ENCODE measurements at regions not wholly inside any gene's neighbourhood (a gene's known extent, or its start where the extent isn't known, plus 50 kb on each side); places are given as distances from the start of the nearest gene placed in this dataset.

GRCh38 chr19:31421856-31422255 lies 72.6 kb upstream of the TSHZ3 start:
- Histone ChIP-seq H3K27me3 (ENCODE audit: low read depth) (peaks cover 4% of the 10 kb centered on the region), H3K4me3 (no peak overlapping the region), H3K27ac (no peak overlapping the region), H3K4me1 (no peaks in the 10 kb centered on the region), H3K36me3 (no peaks in the 10 kb centered on the region), H3K9me3 (no peaks in the 10 kb centered on the region)
- no peak for ATAC-seq
- intact Hi-C loops (cut with DNase I): no loop called here
- DNase-seq: no peak
- TF ChIP-seq, protein P1, sequence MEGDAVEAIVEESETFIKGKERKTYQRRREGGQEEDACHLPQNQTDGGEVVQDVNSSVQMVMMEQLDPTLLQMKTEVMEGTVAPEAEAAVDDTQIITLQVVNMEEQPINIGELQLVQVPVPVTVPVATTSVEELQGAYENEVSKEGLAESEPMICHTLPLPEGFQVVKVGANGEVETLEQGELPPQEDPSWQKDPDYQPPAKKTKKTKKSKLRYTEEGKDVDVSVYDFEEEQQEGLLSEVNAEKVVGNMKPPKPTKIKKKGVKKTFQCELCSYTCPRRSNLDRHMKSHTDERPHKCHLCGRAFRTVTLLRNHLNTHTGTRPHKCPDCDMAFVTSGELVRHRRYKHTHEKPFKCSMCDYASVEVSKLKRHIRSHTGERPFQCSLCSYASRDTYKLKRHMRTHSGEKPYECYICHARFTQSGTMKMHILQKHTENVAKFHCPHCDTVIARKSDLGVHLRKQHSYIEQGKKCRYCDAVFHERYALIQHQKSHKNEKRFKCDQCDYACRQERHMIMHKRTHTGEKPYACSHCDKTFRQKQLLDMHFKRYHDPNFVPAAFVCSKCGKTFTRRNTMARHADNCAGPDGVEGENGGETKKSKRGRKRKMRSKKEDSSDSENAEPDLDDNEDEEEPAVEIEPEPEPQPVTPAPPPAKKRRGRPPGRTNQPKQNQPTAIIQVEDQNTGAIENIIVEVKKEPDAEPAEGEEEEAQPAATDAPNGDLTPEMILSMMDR (IDR thresholded peaks at IDR 0.05): no peak

DNA sequence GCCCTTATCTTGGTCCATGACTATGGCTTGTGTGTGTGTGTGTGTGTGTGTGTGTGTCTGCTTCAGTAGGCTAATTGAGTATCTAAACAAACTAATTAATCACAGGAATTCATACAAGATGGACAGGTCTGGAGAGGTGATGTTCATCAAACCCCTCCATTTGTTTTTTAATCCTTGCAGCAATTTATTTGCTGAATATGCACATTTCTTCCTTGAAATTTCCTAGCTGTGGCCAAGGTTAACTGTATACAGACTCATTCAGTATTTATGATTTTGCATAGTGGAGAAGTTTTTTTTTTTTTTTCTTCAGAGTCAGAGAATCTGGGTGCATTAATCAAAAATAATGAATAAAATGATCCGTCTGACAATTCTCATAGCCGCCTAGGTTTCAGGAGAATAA lies 74.7 kb upstream of the TSHZ3 start:
- Histone ChIP-seq H3K4me3 (no peak overlapping the region), H3K27ac (no peak overlapping the region), H3K36me3 (no peaks in the 10 kb centered on the region), H3K4me1 (no peaks in the 10 kb centered on the region), H3K27me3 (ENCODE audit: low read depth) (peaks cover 4% of the 10 kb centered on the region), H3K9me3 (no peaks in the 10 kb centered on the region)
- intact Hi-C loops (cut with DNase I): no loop called here
- TF ChIP-seq, protein P1 (IDR thresholded peaks at IDR 0.05): no peak
- ATAC-seq (no peak), DNase-seq (no peak)

GRCh38 chr19:31424861-31425620 lies 75.8 kb upstream of the TSHZ3 start:
- Histone ChIP-seq H3K27me3 (ENCODE audit: low read depth) (peaks cover 4% of the 10 kb centered on the region), H3K4me1 (no peaks in the 10 kb centered on the region), H3K4me3 (peak overlapping the region; percentile 3), H3K36me3 (no peaks in the 10 kb centered on the region), H3K27ac (no peak overlapping the region), H3K9me3 (no peaks in the 10 kb centered on the region)
- TF ChIP-seq, protein P1 (IDR thresholded peaks at IDR 0.05): no peak
- intact Hi-C loops (cut with DNase I): no loop called here
- DNase-seq (no peak), ATAC-seq (no peak)

DNA sequence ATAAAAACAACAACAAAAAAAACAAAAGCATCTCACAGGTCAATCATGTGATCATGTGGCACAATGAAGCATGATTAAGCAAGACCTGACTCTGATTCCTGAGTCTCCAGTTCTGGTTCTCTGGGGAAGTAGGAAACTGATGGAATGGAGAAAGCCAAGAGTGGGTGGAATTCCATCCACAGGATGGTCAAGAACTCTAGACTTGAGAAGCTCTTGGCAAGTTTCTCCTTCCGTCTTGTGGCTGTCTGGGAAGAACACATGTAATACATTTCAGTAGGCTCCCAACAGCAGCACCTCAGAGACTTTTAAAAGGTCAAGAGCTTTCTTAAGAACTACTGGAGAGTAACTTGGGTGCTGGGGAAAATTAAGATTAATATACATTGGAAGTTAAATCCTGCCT lies 78.6 kb upstream of the TSHZ3 start:
- H3K9me3 ChIP-seq: no peaks in the 10 kb centered on the region
- no peaks in the 10 kb centered on the region for H3K36me3 ChIP-seq
- no peak for DNase-seq
- H3K4me1 ChIP-seq: no peaks in the 10 kb centered on the region
- TF ChIP-seq, protein P1 (IDR thresholded peaks at IDR 0.05): no peak
- intact Hi-C loops (cut with DNase I): no loop called here
- no peak overlapping the region for H3K4me3 ChIP-seq
- no peak for ATAC-seq
- no peaks in the 10 kb centered on the region for H3K27me3 ChIP-seq (ENCODE audit: low read depth)
- no peak overlapping the region for H3K27ac ChIP-seq

DNA sequence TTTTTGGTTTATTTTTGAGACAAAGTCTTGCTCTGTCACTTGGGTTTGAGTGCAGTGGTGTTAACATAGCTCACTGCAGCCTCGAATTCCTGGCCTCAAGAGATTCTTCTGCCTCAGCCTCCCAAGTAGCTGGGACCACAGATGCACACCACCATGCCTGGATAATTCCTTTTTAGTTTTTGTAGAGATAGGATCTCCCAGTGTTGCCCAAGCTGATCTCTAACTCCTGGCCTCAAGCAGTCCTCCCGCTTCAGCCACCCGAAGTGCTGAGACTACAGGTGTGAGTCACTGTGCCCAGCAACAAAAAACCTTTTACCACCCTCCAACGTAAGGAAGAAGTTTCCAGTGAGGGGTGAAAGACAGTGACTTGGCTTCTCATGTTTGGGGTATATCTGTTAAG lies 81.1 kb upstream of the TSHZ3 start:
- Histone ChIP-seq H3K9me3 (no peaks in the 10 kb centered on the region), H3K27ac (no peak overlapping the region), H3K27me3 (ENCODE audit: low read depth) (no peaks in the 10 kb centered on the region), H3K4me1 (no peaks in the 10 kb centered on the region), H3K4me3 (no peak overlapping the region), H3K36me3 (no peaks in the 10 kb centered on the region)
- no peak for ATAC-seq
- intact Hi-C loops (cut with DNase I): no loop called here
- TF ChIP-seq, protein P1 (IDR thresholded peaks at IDR 0.05): no peak
- no peak for DNase-seq

All from lower lobe of right lung (tissue), 2 donors.